ENCODE measurements at regions not wholly inside any gene's neighbourhood (a gene's known extent, or its start where the extent isn't known, plus 50 kb on each side); places are given as distances from the start of the nearest gene placed in this dataset.

DNA sequence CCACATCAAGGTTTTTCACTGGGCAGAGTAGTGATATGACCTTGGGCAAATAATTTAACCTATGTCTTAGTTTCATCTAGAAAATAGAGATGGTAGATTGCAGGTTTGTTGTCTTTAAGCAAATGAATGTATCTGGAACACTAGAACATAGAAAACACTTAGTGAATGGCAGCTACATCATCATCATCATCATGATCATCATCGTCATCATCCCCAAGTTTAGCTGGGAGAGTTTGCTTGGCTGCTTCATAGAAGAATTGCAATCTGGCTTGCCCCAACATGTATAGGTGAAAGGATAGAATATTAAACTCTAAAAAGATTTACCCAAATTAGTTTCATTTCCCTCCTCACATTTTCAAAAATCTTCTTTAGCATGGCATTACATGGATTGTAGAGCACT lies 91.3 kb upstream of the TMEM260 start:
- Histone ChIP-seq H3K27me3 (ENCODE audit: low read length) (no peaks in the 10 kb centered on the region), H3F3A (ENCODE audit: insufficient read depth) (no peaks in the 10 kb centered on the region), H3K9me2 (replicated peaks; ENCODE audit: insufficient read depth, low read length) (no peaks in the 10 kb centered on the region), H3K79me2 (ENCODE audit: insufficient read depth, low read length) (no peaks in the 10 kb centered on the region), H3K27ac (ENCODE audit: low read depth, low read length) (no peak overlapping the region), H3K4me3 (ENCODE audit: insufficient read depth, low read length, poor library complexity, severe bottlenecking) (no peak overlapping the region), H4K20me1 (ENCODE audit: low read depth, low read length) (no peaks in the 10 kb centered on the region), H3K36me3 (ENCODE audit: low read length) (no peaks in the 10 kb centered on the region), H2AFZ (ENCODE audit: low read depth, low read length, severe bottlenecking) (no peak overlapping the region), H3K4me2 (ENCODE audit: low read depth, low read length, poor library complexity, severe bottlenecking) (no peak overlapping the region), H3K9me3 (ENCODE audit: insufficient read depth, low read length) (no peaks in the 10 kb centered on the region), H3K9ac (ENCODE audit: low read length) (no peak overlapping the region)
- TF ChIP-seq, protein P1, sequence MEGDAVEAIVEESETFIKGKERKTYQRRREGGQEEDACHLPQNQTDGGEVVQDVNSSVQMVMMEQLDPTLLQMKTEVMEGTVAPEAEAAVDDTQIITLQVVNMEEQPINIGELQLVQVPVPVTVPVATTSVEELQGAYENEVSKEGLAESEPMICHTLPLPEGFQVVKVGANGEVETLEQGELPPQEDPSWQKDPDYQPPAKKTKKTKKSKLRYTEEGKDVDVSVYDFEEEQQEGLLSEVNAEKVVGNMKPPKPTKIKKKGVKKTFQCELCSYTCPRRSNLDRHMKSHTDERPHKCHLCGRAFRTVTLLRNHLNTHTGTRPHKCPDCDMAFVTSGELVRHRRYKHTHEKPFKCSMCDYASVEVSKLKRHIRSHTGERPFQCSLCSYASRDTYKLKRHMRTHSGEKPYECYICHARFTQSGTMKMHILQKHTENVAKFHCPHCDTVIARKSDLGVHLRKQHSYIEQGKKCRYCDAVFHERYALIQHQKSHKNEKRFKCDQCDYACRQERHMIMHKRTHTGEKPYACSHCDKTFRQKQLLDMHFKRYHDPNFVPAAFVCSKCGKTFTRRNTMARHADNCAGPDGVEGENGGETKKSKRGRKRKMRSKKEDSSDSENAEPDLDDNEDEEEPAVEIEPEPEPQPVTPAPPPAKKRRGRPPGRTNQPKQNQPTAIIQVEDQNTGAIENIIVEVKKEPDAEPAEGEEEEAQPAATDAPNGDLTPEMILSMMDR (IDR thresholded peaks at IDR 0.05; ENCODE audit: insufficient read depth, low read length, poor library complexity, severe bottlenecking) = no peak
- no peak for TF ChIP-seq EZH2phosphoT487 (conservative IDR thresholded peaks at IDR 0.05; ENCODE audit: low read length)

DNA sequence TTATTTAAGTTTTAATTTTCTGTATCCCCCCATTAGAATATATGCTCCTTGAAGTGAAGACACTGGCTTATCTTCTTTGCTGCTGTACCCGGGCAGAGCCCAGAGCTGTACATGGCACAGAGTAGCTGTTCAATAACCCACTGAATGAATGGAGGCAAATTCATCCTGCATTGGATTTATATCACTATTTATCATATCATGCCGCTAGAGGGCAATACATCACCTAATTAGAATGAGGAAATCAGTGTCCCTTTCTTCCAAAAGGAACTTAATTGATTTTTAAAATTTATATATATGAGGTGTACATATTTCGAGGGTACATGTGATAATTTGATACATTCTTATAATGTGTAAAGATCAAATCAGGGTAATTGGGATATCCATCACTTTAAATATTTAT lies 89.2 kb upstream of the TMEM260 start:
- Histone ChIP-seq H3K9me3 (ENCODE audit: insufficient read depth, low read length) (no peaks in the 10 kb centered on the region), H3K27ac (ENCODE audit: low read depth, low read length) (no peak overlapping the region)

DNA sequence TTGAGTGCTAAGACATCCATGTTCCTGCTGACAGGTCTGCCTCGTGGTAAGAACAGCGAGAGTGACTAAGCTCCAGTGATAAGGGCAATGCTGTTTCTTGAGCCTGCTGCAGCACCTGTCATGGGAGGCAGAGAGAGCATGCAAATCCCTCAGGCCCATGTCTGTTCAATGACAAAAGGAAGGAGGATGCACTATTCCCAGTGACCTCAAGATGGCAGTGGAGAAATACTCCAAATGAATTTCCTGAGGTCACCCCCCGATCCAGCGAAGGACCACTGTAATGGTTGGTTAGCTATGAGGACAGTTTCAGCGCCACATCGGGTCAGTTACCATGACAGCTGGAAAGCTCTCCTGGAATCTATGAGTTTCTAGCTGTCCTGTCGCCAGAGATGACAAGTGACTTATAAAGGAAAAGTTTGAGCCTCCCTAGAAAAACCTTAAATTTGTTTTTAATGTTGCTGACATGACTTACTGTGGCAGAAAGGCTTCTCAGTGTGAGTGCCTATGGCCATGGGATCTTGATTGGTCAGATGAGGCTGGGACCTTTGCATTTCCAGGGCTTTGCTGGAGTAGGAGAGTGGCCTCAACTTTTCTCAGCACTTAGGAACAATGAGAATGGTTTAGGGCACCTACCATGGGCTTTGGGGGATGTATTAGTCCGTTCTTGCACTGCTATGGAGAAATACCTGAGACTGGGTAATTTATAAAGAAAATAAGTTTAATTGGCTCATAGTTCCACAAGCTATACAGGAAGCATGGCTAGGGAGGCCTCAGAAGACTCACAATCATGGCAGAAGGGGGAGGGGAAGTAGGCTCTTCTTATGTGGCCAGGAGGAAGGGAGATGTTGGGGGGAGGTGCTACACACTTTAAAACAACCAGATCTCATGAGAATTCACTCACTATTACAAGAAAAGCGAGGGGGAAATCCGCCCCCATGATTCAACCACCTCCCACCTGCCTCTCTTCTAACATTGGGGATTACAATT lies 88.0 kb upstream of the TMEM260 start:
- TF ChIP-seq EZH2phosphoT487 (conservative IDR thresholded peaks at IDR 0.05; ENCODE audit: low read length) = no peak
- TF ChIP-seq, protein P1 (IDR thresholded peaks at IDR 0.05; ENCODE audit: insufficient read depth, low read length, poor library complexity, severe bottlenecking) = peak; percentile 42
- Histone ChIP-seq H3K9me2 (replicated peaks; ENCODE audit: insufficient read depth, low read length) (no peaks in the 10 kb centered on the region), H3F3A (ENCODE audit: insufficient read depth) (no peaks in the 10 kb centered on the region), H3K9me3 (ENCODE audit: insufficient read depth, low read length) (no peaks in the 10 kb centered on the region), H3K9ac (ENCODE audit: low read length) (no peak overlapping the region), H3K79me2 (ENCODE audit: insufficient read depth, low read length) (no peaks in the 10 kb centered on the region), H4K20me1 (ENCODE audit: low read depth, low read length) (no peaks in the 10 kb centered on the region), H3K36me3 (ENCODE audit: low read length) (no peaks in the 10 kb centered on the region), H3K4me3 (ENCODE audit: insufficient read depth, low read length, poor library complexity, severe bottlenecking) (no peak overlapping the region), H3K4me2 (ENCODE audit: low read depth, low read length, poor library complexity, severe bottlenecking) (no peak overlapping the region), H3K27me3 (ENCODE audit: low read length) (no peaks in the 10 kb centered on the region), H2AFZ (ENCODE audit: low read depth, low read length, severe bottlenecking) (no peak overlapping the region), H3K27ac (ENCODE audit: low read depth, low read length) (no peak overlapping the region)

More for the DNA sequence above, 89.2 kb upstream of the TMEM260 start:
- Histone ChIP-seq H2AFZ (ENCODE audit: low read depth, low read length, severe bottlenecking) (no peak overlapping the region), H3K9ac (ENCODE audit: low read length) (no peak overlapping the region), H3K27me3 (ENCODE audit: low read length) (no peaks in the 10 kb centered on the region), H3K36me3 (ENCODE audit: low read length) (no peaks in the 10 kb centered on the region), H3K4me3 (ENCODE audit: insufficient read depth, low read length, poor library complexity, severe bottlenecking) (no peak overlapping the region), H4K20me1 (ENCODE audit: low read depth, low read length) (no peaks in the 10 kb centered on the region), H3F3A (ENCODE audit: insufficient read depth) (no peaks in the 10 kb centered on the region), H3K79me2 (ENCODE audit: insufficient read depth, low read length) (no peaks in the 10 kb centered on the region), H3K4me2 (ENCODE audit: low read depth, low read length, poor library complexity, severe bottlenecking) (no peak overlapping the region), H3K9me2 (replicated peaks; ENCODE audit: insufficient read depth, low read length) (no peaks in the 10 kb centered on the region)
- TF ChIP-seq, protein P1 (IDR thresholded peaks at IDR 0.05; ENCODE audit: insufficient read depth, low read length, poor library complexity, severe bottlenecking) = peak; percentile 34
- no peak for TF ChIP-seq EZH2phosphoT487 (conservative IDR thresholded peaks at IDR 0.05; ENCODE audit: low read length)
